HCT116 (cell line): ENCODE measurements at regions not wholly inside any gene's neighbourhood (a gene's known extent, or its start where the extent isn't known, plus 50 kb on each side); places are given as distances from the start of the nearest gene placed in this dataset.

ENCODE experiments used
- ATAC-seq: fragments of 200-7000 bp; cut with Tn5 transposase; 2 replicates; pipeline ENCODE4 v1.9.1; 2020; ENCODE audit warnings: mild to moderate bottlenecking, moderate library complexity
- BruUV-seq: library from RNA; stranded (reverse); fragments of 400-500 nt; replicated peaks from 2 replicates; lab custom pipeline; 2021; lab: Mats Ljungman, UMichigan
- CTCF ChIA-PET: fragments of 300-600 bp; sonication (Branson Sonifier 250); formaldehyde crosslinking; loops from one replicate; lab custom pipeline; 2021; ENCODE audit warnings: antibody characterized with exemption; lab: Charles Lee
- POLR2A ChIA-PET: fragments of 300-600, 350-600 bp; sonication (Branson Sonifier 250); formaldehyde crosslinking; loops from one replicate; lab custom pipeline; 2021; ENCODE audit warnings: antibody characterized with exemption; lab: Charles Lee
- RAD21 ChIA-PET, 2 experiments: fragments of 300-600 bp; sonication (Branson Sonifier 250); formaldehyde crosslinking; loops; one replicate each; lab custom pipeline; 2023; ENCODE audit warnings: low total read pairs in 2 of 2; ENCODE audit not compliant: uncharacterized antibody in 2 of 2, unreplicated experiment in 2 of 2, low non-redundant PET in 1 of 2; lab: Charles Lee
- DNase-seq: peaks from one replicate; pipeline ENCODE4 v3.0.0-alpha.2; 2010; ENCODE audit warnings: low read depth, low spot score
- H2AFZ ChIP-seq: fragments of 200-600 bp; shearing (Covaris generic), sonication (generic); 2 replicates; pipeline ENCODE4 v1.6.1; 2017; ENCODE audit warnings: low read depth, mixed run types, mixed read lengths, antibody characterized with exemption, low read length; ENCODE audit not compliant: poor library complexity, severe bottlenecking
- H3K27ac ChIP-seq: 2 replicates; pipeline ENCODE4 v1.5.1; 2012; ENCODE audit warnings: low read depth, low read length
- H3K27me3 ChIP-seq: fragments of 200-600 bp; sonication (generic); 2 replicates; pipeline ENCODE4 v1.6.1; 2016; ENCODE audit warnings: mixed run types, low read length, mixed read lengths; ENCODE audit not compliant: insufficient read depth
- H3K36me3 ChIP-seq, 2 experiments: fragments of 200-500 bp in 1 of 2; fragments of 200-600 bp in 1 of 2; sonication (Bioruptor generic) in 1 of 2; sonication (generic) in 1 of 2; 2 replicates each; pipeline versions ENCODE4 v1.5.1 to v1.6.1; 2014 to 2016; ENCODE audit warnings: low read length in 2 of 2, inconsistent platforms in 1 of 2, mixed read lengths in 1 of 2, mixed run types in 1 of 2; ENCODE audit not compliant: insufficient read depth in 2 of 2, control insufficient read depth in 1 of 2
- H3K4me1 ChIP-seq, 2 experiments: fragments of 200-600 bp in 1 of 2; sonication (generic) in 1 of 2; 2 replicates each; pipeline versions ENCODE4 v1.5.1 to v1.6.1; 2012 to 2017; ENCODE audit warnings: low read length in 2 of 2, inconsistent platforms in 1 of 2, mild to moderate bottlenecking in 1 of 2, mixed read lengths in 1 of 2, mixed run types in 1 of 2, moderate library complexity in 1 of 2; ENCODE audit not compliant: insufficient read depth in 2 of 2, control insufficient read depth in 1 of 2
- H3K4me2 ChIP-seq: fragments of 200-600 bp; sonication (generic); 2 replicates; pipeline ENCODE4 v1.6.1; 2017; ENCODE audit warnings: mixed run types, low read length, mixed read lengths
- H3K4me3 ChIP-seq, 2 experiments: fragments of 200-600 bp in 1 of 2; sonication (generic) in 1 of 2; replicated peaks in 1 of 2; 2 replicates each; pipeline ENCODE4 v1.5.1; 2011 to 2016; ENCODE audit warnings: low read length in 2 of 2, control low read depth in 1 of 2, low read depth in 1 of 2, mild to moderate bottlenecking in 1 of 2, mixed read lengths in 1 of 2, mixed run types in 1 of 2
- H3K79me2 ChIP-seq: fragments of 200-600 bp; sonication (generic); 2 replicates; pipeline ENCODE4 v1.6.1; 2017; ENCODE audit warnings: mild to moderate bottlenecking, mixed run types, low read length, moderate library complexity, mixed read lengths; ENCODE audit not compliant: insufficient read depth
- H3K9ac ChIP-seq: fragments of 200-600 bp; sonication (generic); 2 replicates; pipeline ENCODE4 v1.6.1; 2016; ENCODE audit warnings: low read length, mixed read lengths
- H3K9me2 ChIP-seq: fragments of 200-600 bp; sonication (generic), shearing (Covaris generic); 2 replicates; pipeline ENCODE4 v1.6.1; 2017; ENCODE audit warnings: mixed run types, mild to moderate bottlenecking, moderate library complexity; ENCODE audit not compliant: insufficient read depth
- H3K9me3 ChIP-seq, 2 experiments: fragments of 200-500 bp in 1 of 2; fragments of 200-600 bp in 1 of 2; sonication (Bioruptor generic) in 1 of 2; sonication (generic) in 1 of 2; 2 replicates each; pipeline ENCODE4 v1.6.1; 2014 to 2017; ENCODE audit warnings: low read length in 2 of 2, mixed read lengths in 2 of 2, inconsistent platforms in 1 of 2, low read depth in 1 of 2, mild to moderate bottlenecking in 1 of 2, mixed run types in 1 of 2, moderate library complexity in 1 of 2; ENCODE audit not compliant: control insufficient read depth in 1 of 2, insufficient read depth in 1 of 2
- H4K20me1 ChIP-seq: fragments of 200-600 bp; sonication (generic), shearing (Covaris generic); 2 replicates; pipeline ENCODE4 v1.6.1; 2017; ENCODE audit warnings: mixed run types, mild to moderate bottlenecking, moderate library complexity; ENCODE audit not compliant: insufficient read depth
- CBX3 ChIP-seq: IDR thresholded peaks from 2 replicates; pipeline ENCODE4 v1.6.1; 2012; ENCODE audit warnings: low read depth
- CEBPB ChIP-seq: IDR thresholded peaks from 2 replicates; pipeline ENCODE4 v1.6.1; 2012; ENCODE audit warnings: low read depth
- CTCF ChIP-seq, 3 experiments: fragments of 200-600 bp in 1 of 3; sonication (generic) in 1 of 3; IDR thresholded peaks in 2 of 3; conservative IDR thresholded peaks in 1 of 3; 2 replicates each; pipeline ENCODE4 v1.5.1; 2012 to 2017; ENCODE audit warnings: low read depth in 2 of 3, low read length in 2 of 3, antibody characterized with exemption in 1 of 3, borderline replicate concordance in 1 of 3, control low read depth in 1 of 3, mild to moderate bottlenecking in 1 of 3, mixed read lengths in 1 of 3, mixed run types in 1 of 3, moderate library complexity in 1 of 3; ENCODE audit not compliant: insufficient read depth in 1 of 3
- ELF1 ChIP-seq: IDR thresholded peaks from 2 replicates; pipeline ENCODE4 v1.6.1; 2012; ENCODE audit warnings: low read depth, borderline replicate concordance
- FOSL1 ChIP-seq: IDR thresholded peaks from 2 replicates; pipeline ENCODE4 v1.6.1; 2012; ENCODE audit warnings: low read depth
- POLR2A ChIP-seq: IDR thresholded peaks from 2 replicates; pipeline ENCODE4 v1.7.0; 2011; ENCODE audit warnings: borderline replicate concordance; ENCODE audit not compliant: insufficient read depth, insufficient read length; ENCODE audit errors: extremely low read depth
- POLR2AphosphoS5 ChIP-seq: IDR thresholded peaks from 2 replicates; pipeline ENCODE4 v1.6.1; 2011; ENCODE audit warnings: mild to moderate bottlenecking, low read depth, low read length, moderate library complexity
- REST ChIP-seq: IDR thresholded peaks from 2 replicates; pipeline ENCODE4 v1.6.1; 2012; ENCODE audit warnings: low read depth
- SRF ChIP-seq: IDR thresholded peaks from 2 replicates; pipeline ENCODE4 v1.6.1; 2012; ENCODE audit warnings: low read depth
- TCF7L2 ChIP-seq: IDR thresholded peaks from 2 replicates; pipeline ENCODE4 v1.7.0; 2011; ENCODE audit warnings: borderline replicate concordance, inconsistent platforms; ENCODE audit not compliant: insufficient read depth, insufficient read length; ENCODE audit errors: extremely low read depth
- YY1 ChIP-seq: IDR thresholded peaks from 2 replicates; pipeline ENCODE4 v1.6.1; 2011; ENCODE audit warnings: low read length, low read depth, moderate library complexity, mild to moderate bottlenecking; ENCODE audit not compliant: insufficient replicate concordance; ENCODE audit errors: extremely low read depth
- ZFX ChIP-seq: fragments of 450-650 bp; IDR thresholded peaks from 2 replicates; pipeline ENCODE4 v1.6.1; 2017
- ZNF274 ChIP-seq: fragments of 200-500 bp; sonication (Bioruptor generic); IDR thresholded peaks from 2 replicates; pipeline ENCODE4 v1.6.1; 2014; ENCODE audit warnings: mild to moderate bottlenecking, low read depth, low read length, inconsistent platforms
- intact Hi-C: fragments of 100-400 bp; cut with micrococcal nuclease; formaldehyde crosslinking; loops from 2 replicates; pipeline ENCODE4 v1.10.0; 2022

GRCh38 chr2:212913640-212914306, 237.6 kb downstream of the IKZF2 start:
- TF ChIP-seq CTCF (IDR thresholded peaks at IDR 0.05 in 2 of 3, conservative IDR thresholded peaks at IDR 0.05 in 1 of 3; ENCODE audit: borderline replicate concordance in 1 of 3, insufficient read depth in 1 of 3, low read depth in 2 of 3, low read length in 2 of 3) = no peak
- TF ChIP-seq ELF1 = no peak
- TF ChIP-seq SRF = no peak
- TF ChIP-seq CBX3 = no peak
- TF ChIP-seq FOSL1 = no peak
- no peak for TF ChIP-seq REST
- TF ChIP-seq POLR2AphosphoS5 = no peak
- TF ChIP-seq TCF7L2 = no peak
- TF ChIP-seq POLR2A = no peak
- TF ChIP-seq ZFX = no peak
- no peak for TF ChIP-seq ZNF274
- no peak for TF ChIP-seq YY1
- TF ChIP-seq CEBPB = no peak
- Histone ChIP-seq H2AFZ (no peak overlapping the region), H3K4me2 (no peak overlapping the region), H3K9me2 (no peaks in the 10 kb centered on the region), H3K9me3 (no peaks in the 10 kb centered on the region), H3K4me1 (peaks cover 0 to 4% of the 10 kb centered on the region in 2 experiments; a peak in 1 of 4 replicates), H3K79me2 (no peaks in the 10 kb centered on the region), H3K36me3 (no peaks in the 10 kb centered on the region), H3K9ac (no peak overlapping the region), H3K27me3 (no peaks in the 10 kb centered on the region), H3K4me3 (no peak overlapping the region), H4K20me1 (no peaks in the 10 kb centered on the region), H3K27ac (no peak overlapping the region)
- no peak for ATAC-seq
- no peak for DNase-seq
- ChIA-PET POLR2A (no interaction called here), CTCF (no interaction called here), RAD21 (no interaction called here)
- no TSS peak for BruUV-seq
- intact Hi-C loops = no loop called here
